ENCODE measurements at regions not wholly inside any gene's neighbourhood (a gene's known extent, or its start where the extent isn't known, plus 50 kb on each side); places are given as distances from the start of the nearest gene placed in this dataset.

DNA sequence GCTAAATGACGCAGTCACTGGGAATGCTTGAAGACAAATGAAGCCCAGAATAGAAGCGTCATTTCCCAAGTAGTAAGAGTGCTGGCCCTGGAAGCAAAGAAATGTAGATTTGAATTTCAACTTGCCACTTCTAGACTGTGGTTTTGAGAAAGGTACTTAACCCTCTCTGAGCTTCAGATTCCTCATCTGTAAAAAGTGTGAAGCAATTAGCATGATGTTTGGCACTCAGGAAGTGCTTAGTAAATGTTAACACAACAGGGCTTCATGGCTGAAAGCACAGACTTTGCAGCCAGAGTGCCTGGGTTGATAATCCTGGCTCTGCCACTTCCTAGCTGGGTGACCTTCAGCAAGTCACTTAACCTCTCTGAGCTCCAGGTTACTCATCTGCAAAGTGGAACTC is 147.4 kb upstream of the RPS6KA3 start:
- in situ Hi-C loops (cut with MboI) (no loop called here), intact Hi-C loops (cut with micrococcal nuclease) (no loop called here)
- ChIA-PET CTCF (ENCODE audit: low intra/inter-chr PET ratio) (no interaction called here), POLR2A (no interaction called here)
- ATAC-seq = no peak
- no peaks in the 10 kb centered on the region for H3K9me3 ChIP-seq (replicated peaks; ENCODE audit: control insufficient read depth, insufficient read depth, low read depth, low read length)
- TF ChIP-seq MECOM (CRISPR knock-in tag; IDR thresholded peaks at IDR 0.05) (no peak), ZNF224 (CRISPR knock-in tag; IDR thresholded peaks at IDR 0.05) (no peak), HDAC8 (tag; IDR thresholded peaks at IDR 0.05) (no peak), BDP1 (IDR thresholded peaks at IDR 0.05; ENCODE audit: insufficient read depth, insufficient read length) (no peak), ZNF511 (CRISPR knock-in tag; IDR thresholded peaks at IDR 0.05) (no peak), ZNF121 (CRISPR knock-in tag; conservative IDR thresholded peaks at IDR 0.05) (no peak), MIER1 (IDR thresholded peaks at IDR 0.05; ENCODE audit: low read depth) (no peak), ZNF512 (tag; IDR thresholded peaks at IDR 0.05) (no peak), RFX1 (IDR thresholded peaks at IDR 0.05) (no peak), NONO (IDR thresholded peaks at IDR 0.05; ENCODE audit: low read depth in 2 of 2, low read length in 1 of 2) (no peak), NELFE (IDR thresholded peaks at IDR 0.05; ENCODE audit: insufficient read depth, insufficient read length) (no peak), GABPB1 (CRISPR knock-in tag; IDR thresholded peaks at IDR 0.05) (no peak), ELF4 (CRISPR knock-in tag; IDR thresholded peaks at IDR 0.05) (no peak), SP2 (IDR thresholded peaks at IDR 0.05; ENCODE audit: extremely low read depth, low read depth, low read length, poor library complexity, severe bottlenecking) (no peak), FOSL1 (tag; conservative IDR thresholded peaks at IDR 0.05) (no peak), ETS1 (conservative IDR thresholded peaks at IDR 0.05; ENCODE audit: control insufficient read depth, low read depth, low read length) (no peak), ZNF124 (CRISPR knock-in tag; IDR thresholded peaks at IDR 0.05) (no peak), ZNF584 (CRISPR knock-in tag; IDR thresholded peaks at IDR 0.05; ENCODE audit: low read depth) (no peak)
- no peak overlapping the region for H3K4me2 ChIP-seq (ENCODE audit: insufficient read depth, low read length)
- no peak overlapping the region for H2AFZ ChIP-seq (ENCODE audit: low read depth, low read length)
- H3K27me3 ChIP-seq (ENCODE audit: control insufficient read depth in 2 of 2, insufficient read depth in 2 of 2, low read length in 2 of 2) = peaks cover 2 to 13% of the 10 kb centered on the region in 2 experiments; a peak in 4 of 5 replicates
- no peak overlapping the region for H3K27ac ChIP-seq (ENCODE audit: extremely low read depth, low read depth, low read length)
- DNase-seq (ENCODE audit: extremely low read depth in 1 of 4, low spot score in 3 of 4) = no peak
- H3K79me2 ChIP-seq (ENCODE audit: control insufficient read depth, insufficient read depth, low read length) = no peaks in the 10 kb centered on the region
- no TSS peak for BruUV-seq (replicated peaks)
- FAIRE-seq = no peak
- H4K20me1 ChIP-seq (replicated peaks; ENCODE audit: control insufficient read depth, insufficient read depth, low read length) = no peaks in the 10 kb centered on the region; the same call in 1 of the 2 replicates
- no peaks in the 10 kb centered on the region for H3K36me3 ChIP-seq (ENCODE audit: control insufficient read depth, insufficient read depth, low read length)
- no peak overlapping the region for H3K4me3 ChIP-seq
- no peaks in the 10 kb centered on the region for H3K9me1 ChIP-seq (ENCODE audit: control insufficient read depth, insufficient read depth, low read length)
- H3K4me1 ChIP-seq (replicated peaks in 1 of 2; ENCODE audit: control insufficient read depth in 2 of 2, insufficient read depth in 2 of 2, low read length in 2 of 2) = no peaks in the 10 kb centered on the region
- no peak overlapping the region for H3K9ac ChIP-seq (ENCODE audit: insufficient read depth in 1 of 2, low read depth in 2 of 2, low read length in 2 of 2)
- WGBS (ENCODE audit: insufficient coverage, low coverage, missing lambda C conversion rate) = 13% methylated on average over 2 of the region's 2 CpGs

Measured in K562 (cell line).